Ovary (tissue), 3 donors: ENCODE measurements at regions not wholly inside any gene's neighbourhood (a gene's known extent, or its start where the extent isn't known, plus 50 kb on each side); places are given as distances from the start of the nearest gene placed in this dataset.

Experiments
- CTCF ChIP-seq, 3 donors: fragments of 450-650 bp in 2 of 3; fragments of 200-600 bp in 1 of 3; IDR thresholded peaks; one replicate each; pipeline versions ENCODE4 v1.5.1 to v1.8.0; 2016 to 2022; ENCODE audit warnings: antibody characterized with exemption in 3 of 3, mild to moderate bottlenecking in 1 of 3
- EP300 ChIP-seq: sonication (generic); formaldehyde crosslinking; IDR thresholded peaks from one replicate; pipeline ENCODE4 v1.6.1; 2017; ENCODE audit warnings: antibody characterized with exemption
- donor health status: DM: no; HTN: no; CAD: no.

GRCh38 chr3:166706094-166706493 lies 674.0 kb downstream of the ZBBX start:
- TF ChIP-seq CTCF (IDR thresholded peaks at IDR 0.05), result no peak
- no peak for TF ChIP-seq EP300
